G401 (cell line): ENCODE measurements at regions not wholly inside any gene's neighbourhood (a gene's known extent, or its start where the extent isn't known, plus 50 kb on each side); places are given as distances from the start of the nearest gene placed in this dataset.

Source experiments
- DNase-seq: peaks from one replicate; pipeline ENCODE4 v3.0.0-alpha.2; 2015; ENCODE audit warnings: low spot score
- in situ Hi-C: cut with HindIII; loops from 2 replicates; pipeline ENCODE4 v1.10.0; 2016; ENCODE audit warnings: low sequenced_read_pairs, mixed read lengths

DNA sequence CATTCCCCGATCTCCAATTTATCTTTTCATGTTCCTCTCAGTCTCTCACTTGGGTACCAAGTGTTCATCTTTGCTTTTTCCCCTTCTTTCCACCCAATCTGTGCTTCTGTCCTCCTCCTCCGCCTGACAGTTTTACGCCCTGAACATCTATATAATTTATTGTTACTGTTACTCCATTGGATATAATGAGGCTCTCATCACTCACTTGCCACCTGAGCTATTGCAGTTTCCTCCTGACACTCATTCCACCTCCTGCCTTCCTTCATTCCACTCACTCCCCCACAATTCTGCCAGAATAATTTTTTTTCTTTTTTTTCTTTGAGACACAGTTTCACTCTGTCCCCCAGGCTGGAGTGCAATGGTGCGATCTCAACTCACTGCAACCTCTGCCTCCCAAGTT, 77.6 kb upstream of the SORBS2 start:
- no peak for DNase-seq
- in situ Hi-C loops = loop anchor here (5.0 kb wide), 1 partner anchor 37 kb away; no protein-coding TSS in a partner anchor

DNA sequence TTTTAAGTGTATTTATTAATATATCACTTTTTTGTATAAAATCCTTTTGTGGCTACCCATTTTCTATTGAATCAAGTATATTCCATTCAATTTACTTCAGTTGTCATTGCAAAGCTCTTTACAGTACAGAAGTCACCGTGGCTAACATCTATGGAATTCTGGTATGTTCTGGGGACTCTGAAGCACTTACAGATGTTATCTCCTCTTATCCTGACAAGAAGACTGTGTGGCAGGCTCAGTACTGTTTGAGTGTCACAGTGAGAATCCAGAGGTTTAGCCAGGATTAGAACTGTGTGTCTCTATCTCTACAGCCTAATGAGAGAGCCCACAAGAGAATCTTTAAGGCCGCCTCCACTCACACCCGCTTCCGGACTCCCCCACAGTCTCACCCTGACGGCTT, 78.2 kb upstream of the SORBS2 start:
- DNase-seq = no peak
- in situ Hi-C loops = no loop called here

DNA sequence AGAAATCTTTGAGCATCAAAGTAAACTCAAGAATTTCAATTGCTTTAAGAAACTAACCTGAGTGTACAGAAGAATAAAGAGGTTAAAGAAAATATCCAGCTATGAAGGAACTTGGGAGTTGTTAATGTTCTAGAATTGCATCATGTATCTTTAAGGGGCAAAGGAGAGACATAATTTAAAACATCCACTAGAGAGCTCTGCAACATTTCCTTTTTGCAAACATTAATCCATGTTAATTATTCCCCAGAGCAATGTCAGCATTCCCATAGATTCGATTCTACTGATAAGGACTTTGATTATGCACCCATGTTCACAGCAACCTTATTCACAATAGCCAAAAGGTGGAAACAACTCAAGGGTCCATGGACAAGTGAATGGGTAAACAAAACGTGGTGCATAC, 80.2 kb upstream of the SORBS2 start:
- no peak for DNase-seq
- in situ Hi-C loops = no loop called here

DNA sequence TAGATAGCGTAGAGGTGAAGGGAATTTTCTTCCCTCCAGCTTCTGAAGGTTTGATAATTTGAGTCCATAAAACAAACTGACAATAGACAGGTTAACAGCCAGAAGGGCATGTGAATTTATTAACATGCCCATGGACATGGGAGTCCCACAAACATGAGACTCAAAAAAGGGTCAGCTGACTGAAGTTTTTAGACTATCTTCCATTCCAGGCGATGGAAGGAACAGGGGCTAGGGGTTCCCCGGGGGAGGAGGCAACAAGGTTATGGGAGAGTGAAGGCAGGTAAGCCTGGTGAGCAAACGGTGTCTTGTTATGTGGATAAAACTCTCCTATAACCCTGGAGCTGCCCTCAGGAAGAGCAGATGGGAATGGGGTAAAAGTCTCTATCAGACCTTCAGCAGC, 81.5 kb upstream of the SORBS2 start:
- in situ Hi-C loops = no loop called here
- no peak for DNase-seq

DNA sequence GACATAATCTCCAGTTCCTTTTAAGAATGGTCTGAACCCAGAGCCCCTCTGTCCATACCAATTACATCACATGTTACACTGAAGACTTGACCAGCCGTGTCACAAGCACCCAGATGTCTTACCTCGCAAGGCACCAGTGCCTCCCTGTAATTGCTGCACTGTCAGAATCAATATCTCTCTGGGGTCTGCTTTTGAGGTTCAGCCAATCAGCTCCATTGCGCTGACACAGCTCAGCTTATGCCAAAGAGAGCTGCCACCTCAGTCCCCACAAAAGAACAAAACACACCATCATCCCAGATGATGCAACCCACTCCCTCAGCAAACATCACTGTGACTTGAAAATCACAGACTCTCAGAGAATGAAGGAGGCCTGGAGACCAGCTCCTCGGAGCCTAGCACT, 82.5 kb upstream of the SORBS2 start:
- in situ Hi-C loops = no loop called here
- DNase-seq = no peak

DNA sequence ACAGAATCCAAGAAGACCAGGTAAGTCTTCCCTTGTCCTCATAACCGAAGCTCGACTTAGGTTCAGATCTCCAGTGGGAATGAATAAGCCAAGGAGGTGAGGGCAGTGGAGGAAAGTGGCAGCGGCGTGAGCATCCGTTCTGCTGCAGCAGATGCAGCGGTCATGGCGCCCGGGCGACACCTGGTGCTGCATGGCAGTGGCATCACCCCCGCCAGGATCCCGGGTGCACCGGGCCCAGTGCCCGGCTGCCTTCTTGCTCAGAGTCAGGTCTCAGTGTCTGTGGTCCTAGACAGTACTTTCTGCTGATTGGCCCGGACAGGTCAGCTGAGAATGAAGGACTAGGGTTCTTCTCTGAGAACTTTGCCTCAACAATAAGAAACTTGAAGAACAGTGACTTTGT, 83.4 kb upstream of the SORBS2 start:
- DNase-seq = no peak
- in situ Hi-C loops = no loop called here

DNA sequence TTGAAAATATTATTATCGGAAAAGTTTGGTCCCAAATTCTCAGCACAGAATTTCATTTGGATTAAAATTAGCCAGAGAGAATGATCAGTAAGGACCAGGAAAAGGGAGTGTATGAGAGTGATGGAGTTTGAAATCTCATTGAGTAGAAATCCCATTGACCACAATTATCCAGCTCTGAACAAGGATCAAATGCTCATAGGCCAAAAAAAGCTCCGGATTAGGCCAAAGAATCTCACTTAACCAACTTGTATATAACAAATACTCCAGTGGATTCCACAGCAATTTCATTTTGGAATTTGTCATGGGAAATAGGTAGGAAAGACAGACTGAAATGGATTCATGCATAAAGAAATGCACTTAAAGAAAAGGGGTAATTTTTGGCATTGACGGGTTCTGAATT, 83.9 kb upstream of the SORBS2 start:
- in situ Hi-C loops = no loop called here

DNA sequence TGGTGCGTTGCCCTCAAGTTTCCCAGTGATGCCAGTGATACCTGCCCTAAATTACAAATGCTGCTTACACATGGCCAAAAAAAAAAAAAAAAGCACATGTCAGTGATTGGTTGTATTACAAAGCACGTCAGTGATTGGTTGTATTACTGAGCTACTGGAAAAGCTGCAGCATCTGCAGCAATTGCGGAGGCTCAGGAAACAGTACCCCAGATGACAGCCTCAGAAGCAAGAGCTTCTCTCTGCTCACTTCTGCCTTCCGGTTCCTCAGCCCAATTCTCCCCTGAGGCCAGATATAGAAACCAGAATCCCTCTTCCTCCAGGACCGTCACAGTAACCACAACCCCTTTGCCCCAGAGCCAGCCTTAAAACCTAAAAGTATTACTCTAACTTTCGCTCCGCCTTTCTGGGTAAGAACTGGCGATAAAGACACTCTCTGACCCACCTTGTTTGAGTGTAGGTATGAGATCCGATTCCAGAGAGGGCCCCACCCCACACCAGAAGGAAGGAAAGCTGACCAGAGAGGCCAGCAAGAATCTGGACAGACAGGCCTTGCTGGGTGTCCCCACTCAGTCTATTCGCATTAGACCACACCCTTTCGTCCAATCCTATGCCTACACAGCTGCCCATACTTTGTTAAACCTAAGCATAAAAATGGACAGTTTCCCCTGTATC, 85.0 kb upstream of the SORBS2 start:
- no peak for DNase-seq
- in situ Hi-C loops = no loop called here

More for the DNA sequence above, 83.9 kb upstream of the SORBS2 start:
- DNase-seq = no peak

DNA sequence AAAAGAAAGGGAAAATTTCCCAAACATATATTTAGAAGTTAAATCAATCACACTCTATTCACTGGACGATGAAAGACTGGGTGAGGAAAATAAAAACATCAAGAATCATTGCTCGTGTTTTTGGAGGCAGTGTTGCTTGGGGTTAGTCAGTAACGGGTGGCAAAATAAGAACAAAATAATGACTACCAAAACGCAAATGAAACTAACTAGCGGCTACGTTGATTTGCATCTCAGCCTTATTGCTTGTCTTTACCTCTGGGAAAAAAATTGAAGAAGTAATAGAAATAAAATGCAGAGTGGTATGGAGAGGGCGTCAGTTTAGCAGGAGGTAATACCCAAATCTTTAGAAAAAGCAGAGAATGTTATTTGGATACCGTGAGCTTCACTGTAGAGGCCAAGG, 86.4 kb upstream of the SORBS2 start:
- no peak for DNase-seq

DNA sequence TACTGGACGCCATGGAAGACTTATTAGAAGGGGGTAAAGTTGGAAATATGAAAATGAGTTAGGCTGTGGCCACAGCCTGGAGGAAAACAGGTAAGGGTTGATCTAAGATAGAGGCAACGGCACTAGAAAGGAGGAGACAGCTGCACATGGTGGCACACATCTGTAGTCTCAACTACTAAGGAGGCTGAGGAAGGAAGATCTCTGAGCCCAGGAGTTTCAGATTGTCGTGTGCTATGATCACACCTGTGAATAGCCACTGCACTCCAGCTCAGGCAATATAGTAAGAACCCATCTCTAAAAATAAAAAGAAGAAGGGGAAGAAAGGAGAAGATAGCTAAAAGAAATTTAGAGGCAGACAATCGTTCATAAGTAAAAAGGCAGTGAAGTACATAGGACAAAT, 87.8 kb upstream of the SORBS2 start:
- DNase-seq = no peak
- in situ Hi-C loops = no loop called here

More for the DNA sequence above, 86.4 kb upstream of the SORBS2 start:
- in situ Hi-C loops = no loop called here

DNA sequence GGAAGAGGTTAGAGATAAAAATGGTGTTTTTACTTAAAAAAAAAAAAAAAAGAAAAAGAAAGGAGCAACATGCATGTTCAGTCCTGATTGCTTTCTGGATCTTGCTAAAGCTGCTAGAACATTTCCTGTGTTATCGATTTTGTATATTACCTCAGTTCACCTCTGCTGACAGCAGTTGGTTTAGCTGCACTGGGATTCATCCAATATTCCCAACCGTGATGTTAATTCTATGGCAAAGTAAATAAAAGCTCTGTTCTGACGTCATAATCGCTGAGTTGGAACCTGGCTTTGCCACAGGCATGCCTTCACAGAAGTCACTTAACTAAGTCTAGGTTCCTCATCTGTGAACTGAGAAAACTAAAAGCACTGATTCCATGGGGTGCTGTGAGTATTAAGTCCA, 90.7 kb upstream of the SORBS2 start:
- no peak for DNase-seq
- in situ Hi-C loops = no loop called here

DNA sequence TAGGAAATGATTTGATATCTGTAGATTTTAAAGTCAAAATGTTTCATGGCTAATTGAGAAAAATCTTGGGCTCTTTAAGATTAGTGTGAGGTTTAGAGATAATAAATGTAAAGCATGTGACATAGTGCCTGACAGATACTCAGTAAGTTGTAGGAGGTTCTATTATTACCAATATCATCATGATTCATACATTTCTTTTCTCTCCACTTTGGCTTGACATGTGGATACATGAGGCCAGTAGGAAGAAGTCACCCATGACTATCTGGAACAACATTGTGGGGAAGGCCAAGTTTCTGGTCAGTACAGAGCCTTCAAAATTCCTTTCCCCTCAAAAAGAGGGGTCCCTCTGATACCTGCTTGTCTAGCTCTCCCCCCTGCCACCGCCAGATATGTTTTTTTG, 91.2 kb upstream of the SORBS2 start:
- DNase-seq = no peak
- in situ Hi-C loops = no loop called here

DNA sequence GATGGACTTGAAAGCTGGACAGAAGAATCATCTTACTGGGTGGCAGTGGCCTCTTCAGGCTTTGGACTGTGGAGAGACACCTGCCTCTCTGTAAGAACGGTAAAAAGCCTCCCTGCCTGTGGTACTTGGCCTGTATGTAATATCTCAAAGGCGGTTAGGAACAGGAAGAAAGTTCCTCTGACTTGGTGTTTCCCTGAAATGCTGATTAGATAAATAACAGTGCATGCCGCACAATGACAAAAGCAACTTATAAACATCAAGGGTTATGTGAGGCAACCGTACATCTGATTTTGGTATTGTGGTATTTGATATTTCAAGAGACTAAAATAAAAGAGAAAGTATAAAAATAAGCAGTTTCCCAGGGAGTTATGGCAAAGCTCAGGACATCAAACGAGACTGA, 92.4 kb upstream of the SORBS2 start:
- DNase-seq = no peak
- in situ Hi-C loops = no loop called here

DNA sequence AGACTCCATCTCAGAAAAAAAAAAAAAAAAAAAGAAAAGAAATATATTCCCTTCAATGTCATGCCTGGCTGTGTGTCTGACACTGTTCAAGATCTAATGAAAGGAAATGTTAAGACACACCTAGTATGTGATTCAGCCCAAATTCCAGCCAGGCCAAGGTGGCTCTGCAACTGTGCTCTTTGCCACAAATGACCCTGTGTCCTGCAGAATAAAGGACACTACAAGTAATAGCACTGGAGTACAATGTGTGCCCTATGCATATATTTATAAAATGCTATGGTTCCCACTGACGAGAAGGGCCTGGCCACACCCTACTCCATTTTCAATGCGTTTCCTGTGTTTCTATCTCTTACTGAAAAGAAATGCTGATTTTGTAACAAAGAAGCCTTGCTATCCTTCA, 98.0 kb upstream of the SORBS2 start:
- in situ Hi-C loops = no loop called here
- DNase-seq = no peak

DNA sequence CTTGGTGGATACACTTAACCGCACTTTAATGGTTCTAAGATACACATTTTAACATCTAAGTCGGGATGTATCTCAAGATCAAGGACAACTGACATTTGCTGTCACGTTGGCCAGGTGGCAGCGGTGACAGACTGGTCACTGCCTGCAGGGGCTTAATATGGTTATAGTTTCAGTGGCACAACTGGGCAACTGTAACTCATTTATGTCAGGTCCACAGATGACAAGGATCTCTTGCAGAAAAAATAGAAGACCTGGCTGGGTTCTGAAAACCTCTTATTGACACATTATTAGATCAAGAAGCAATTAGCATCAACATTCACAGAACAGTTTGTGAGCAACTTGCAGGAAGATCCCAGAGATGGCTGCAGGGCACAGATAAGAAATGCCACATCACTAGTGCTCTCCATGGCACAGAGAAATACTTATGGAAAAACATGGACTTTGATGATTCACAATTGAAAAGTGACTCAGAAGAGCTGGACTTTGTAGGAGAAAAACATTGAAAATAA, 99.6 kb upstream of the SORBS2 start:
- in situ Hi-C loops = no loop called here
- DNase-seq = no peak

DNA sequence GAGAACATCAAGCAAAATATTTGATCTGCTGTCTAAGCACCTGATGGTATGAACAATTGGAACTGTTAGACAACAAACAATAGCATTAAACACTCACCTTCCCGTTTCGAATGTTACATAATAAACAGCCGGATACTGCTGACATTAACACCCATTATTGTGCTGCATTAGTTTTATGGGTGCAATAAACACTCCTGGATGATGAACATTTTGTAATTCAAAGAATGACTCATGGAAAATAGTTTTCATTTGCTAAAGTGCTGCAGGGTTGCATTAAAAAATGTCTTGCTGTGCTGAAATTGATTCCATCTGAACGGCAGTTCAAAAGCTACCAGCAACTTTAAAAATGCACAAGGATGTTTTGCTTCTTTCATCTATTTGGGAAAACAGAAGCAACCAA, 100.8 kb upstream of the SORBS2 start:
- no peak for DNase-seq
- in situ Hi-C loops = no loop called here

DNA sequence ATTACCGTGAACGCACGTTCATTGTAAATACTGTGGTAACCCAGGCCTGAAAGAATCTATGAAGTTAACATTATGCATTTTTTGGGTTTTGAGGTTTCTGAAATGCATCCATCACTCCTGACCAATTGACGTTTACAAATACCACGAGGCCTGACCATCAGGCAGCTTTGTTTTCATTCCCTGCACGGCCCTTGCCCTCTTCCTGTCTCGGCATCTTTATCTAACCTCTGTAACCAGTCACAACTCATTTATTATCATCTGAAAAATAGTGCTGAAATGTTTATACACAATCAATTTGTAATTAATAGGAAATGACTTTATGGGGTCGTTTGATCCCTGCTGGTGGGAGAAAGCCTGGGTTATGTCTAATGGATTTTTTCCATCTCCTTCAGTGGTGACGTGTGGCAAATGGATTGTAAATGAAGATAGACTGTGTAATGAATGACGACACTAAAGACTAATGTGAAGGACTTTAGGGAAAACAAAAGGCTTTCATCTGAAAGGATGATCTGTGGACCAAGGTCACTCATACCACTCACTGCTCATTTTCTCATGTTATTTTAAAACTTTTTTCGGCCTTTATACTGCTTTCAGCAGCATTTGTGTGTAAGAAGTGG, 102.7 kb upstream of the SORBS2 start:
- in situ Hi-C loops = no loop called here
- DNase-seq = no peak

DNA sequence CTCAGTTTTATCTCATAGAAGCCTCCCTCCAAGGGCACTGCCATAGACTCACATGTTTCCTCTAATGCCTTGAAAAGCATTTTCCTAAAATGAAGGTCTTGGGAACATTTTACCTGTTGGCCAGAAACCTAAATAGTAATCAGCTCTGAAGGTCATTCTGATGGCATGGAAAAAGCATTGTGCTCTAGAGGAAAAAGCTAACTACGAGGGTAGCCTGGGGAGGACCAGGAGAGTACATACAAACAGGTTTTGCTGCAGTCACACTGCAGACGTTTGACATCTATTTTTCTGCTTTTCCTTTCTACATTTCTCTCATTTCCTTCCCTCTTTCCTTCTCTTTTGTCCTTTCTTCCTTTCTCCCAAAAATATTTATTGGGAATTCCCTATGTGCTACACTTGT, 103.3 kb upstream of the SORBS2 start:
- in situ Hi-C loops = no loop called here
- no peak for DNase-seq

DNA sequence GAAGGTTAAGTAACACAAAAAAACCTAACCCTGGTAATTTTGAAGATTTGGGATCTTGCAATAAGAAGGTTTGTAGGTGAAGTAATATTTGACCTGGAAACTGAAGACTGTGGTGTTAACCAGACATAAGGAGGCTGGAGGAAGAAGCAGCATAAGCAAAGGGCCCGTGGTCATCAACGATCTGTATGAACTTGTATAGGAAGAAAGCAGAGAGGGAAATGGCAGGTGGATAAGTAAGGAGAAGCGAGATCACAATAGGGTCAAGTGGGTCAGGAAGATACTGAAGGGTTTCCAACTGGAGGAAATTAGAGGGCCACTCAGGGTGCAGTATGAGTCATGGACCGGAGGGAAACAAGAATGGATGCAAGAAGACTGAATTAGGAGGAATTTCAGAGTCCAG, 103.8 kb upstream of the SORBS2 start:
- in situ Hi-C loops = no loop called here

DNA sequence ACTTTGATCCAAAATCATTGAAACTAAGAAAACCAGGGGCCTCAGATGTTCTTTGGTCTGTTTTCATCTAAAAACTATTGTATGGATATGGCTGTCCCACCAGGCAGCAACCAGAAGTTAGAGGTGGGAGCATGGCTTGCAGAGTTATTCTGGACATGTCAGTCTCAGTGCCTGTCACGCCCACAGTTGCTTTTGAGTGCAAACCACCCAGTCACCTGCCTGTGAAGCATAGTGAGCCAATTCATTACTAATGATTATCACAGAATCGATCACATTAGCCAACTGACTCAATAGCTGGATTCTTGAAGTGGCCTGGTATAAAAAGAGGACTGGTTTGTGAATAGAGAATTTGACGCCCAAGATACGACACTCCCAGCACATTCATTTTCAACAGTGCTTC, 104.2 kb upstream of the SORBS2 start:
- DNase-seq = no peak
- in situ Hi-C loops = no loop called here

More for the DNA sequence above, 103.8 kb upstream of the SORBS2 start:
- DNase-seq = no peak

DNA sequence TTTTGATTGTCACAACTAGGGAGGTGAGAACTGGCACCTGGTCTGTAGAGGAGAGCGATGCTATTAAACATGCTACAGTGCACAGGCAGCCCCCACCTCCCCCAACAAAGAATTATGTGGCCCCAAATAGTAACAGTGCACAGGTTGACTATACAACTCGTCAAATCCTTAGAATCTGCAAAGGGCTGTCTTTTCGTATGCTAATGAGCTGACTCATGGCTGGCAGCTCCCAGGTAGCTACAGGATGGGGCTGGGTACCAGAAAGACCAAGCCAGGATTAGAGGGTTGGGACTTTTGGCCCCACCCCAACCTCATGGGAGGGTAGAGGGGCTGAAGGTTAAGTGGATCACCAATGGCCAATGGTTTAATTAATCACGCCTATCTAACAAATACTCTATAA, 104.7 kb upstream of the SORBS2 start:
- in situ Hi-C loops = no loop called here
- no peak for DNase-seq
